ENCODE measurements at regions not wholly inside any gene's neighbourhood (a gene's known extent, or its start where the extent isn't known, plus 50 kb on each side); places are given as distances from the start of the nearest gene placed in this dataset.

GRCh38 chr21:27837936-27838335, 871.0 kb upstream of the ADAMTS5 start:
- no peaks in the 10 kb centered on the region for H3K4me1 ChIP-seq
- Mint-ChIP-seq H3K4me1 (ENCODE audit: low read depth, unreplicated experiment) (no peaks in the 10 kb centered on the region), H3K27me3 (ENCODE audit: insufficient read depth, unreplicated experiment) (no peaks in the 10 kb centered on the region), H3K9me3 (ENCODE audit: unreplicated experiment) (peaks cover 9% of the 10 kb centered on the region), H3K27ac (ENCODE audit: unreplicated experiment) (no peak overlapping the region), H3K36me3 (ENCODE audit: insufficient read depth, unreplicated experiment) (no peaks in the 10 kb centered on the region), H3K4me3 (ENCODE audit: unreplicated experiment) (no peak overlapping the region)
- no TSS peak for BruUV-seq (replicated peaks)
- intact Hi-C loops (cut with micrococcal nuclease; ENCODE audit: unreplicated experiment): no loop called here
- H3K36me3 ChIP-seq (ENCODE audit: control insufficient read depth, insufficient read depth, low read length): no peaks in the 10 kb centered on the region
- POLR2A ChIA-PET: no interaction called here
- no peaks in the 10 kb centered on the region for H3K9me3 ChIP-seq
- no peak for TF ChIP-seq CTCF (IDR thresholded peaks at IDR 0.05; ENCODE audit: insufficient read depth in 1 of 2, low read depth in 1 of 2, low read length in 1 of 2, severe bottlenecking in 1 of 2, unreplicated experiment in 1 of 2)
- no peaks in the 10 kb centered on the region for H3K27me3 ChIP-seq (replicated peaks; ENCODE audit: control insufficient read depth, insufficient read depth, low read length)
- DNase-seq: no peak
- H3K4me3 ChIP-seq (ENCODE audit: low read depth, low read length): no peak overlapping the region
- CTCF ChIA-PET: no interaction called here

DNA sequence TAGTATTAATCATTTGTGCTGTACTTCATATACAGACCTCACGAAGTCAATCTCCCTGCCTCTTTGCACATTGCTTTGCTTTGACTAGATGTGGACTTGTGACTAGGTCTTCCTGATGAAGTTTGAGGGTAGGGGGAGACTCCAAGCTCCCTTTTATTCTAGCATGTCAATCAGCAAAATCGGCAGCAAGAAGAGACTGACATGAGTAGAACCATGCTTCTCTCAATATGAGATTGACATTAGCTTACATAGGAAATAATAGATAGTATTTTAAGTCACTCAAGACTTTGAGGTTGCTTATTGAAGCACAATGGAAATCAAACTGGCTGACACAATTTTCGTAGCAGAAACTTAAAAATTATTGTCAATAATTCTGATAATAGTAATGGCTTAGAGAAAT, 866.4 kb upstream of the ADAMTS5 start:
- Histone ChIP-seq H3K27me3 (replicated peaks; ENCODE audit: control insufficient read depth, insufficient read depth, low read length) (no peaks in the 10 kb centered on the region), H3K4me1 (peaks cover 9% of the 10 kb centered on the region; the same call in 1 of the 2 replicates), H3K9me3 (no peaks in the 10 kb centered on the region), H3K36me3 (ENCODE audit: control insufficient read depth, insufficient read depth, low read length) (no peaks in the 10 kb centered on the region), H3K4me3 (ENCODE audit: low read depth, low read length) (no peak overlapping the region)
- Mint-ChIP-seq H3K27ac (ENCODE audit: unreplicated experiment) (no peak overlapping the region), H3K36me3 (ENCODE audit: insufficient read depth, unreplicated experiment) (no peaks in the 10 kb centered on the region), H3K4me1 (ENCODE audit: low read depth, unreplicated experiment) (no peaks in the 10 kb centered on the region), H3K27me3 (ENCODE audit: insufficient read depth, unreplicated experiment) (no peaks in the 10 kb centered on the region), H3K4me3 (ENCODE audit: unreplicated experiment) (no peak overlapping the region), H3K9me3 (ENCODE audit: unreplicated experiment) (peaks cover 9% of the 10 kb centered on the region)
- CTCF ChIA-PET: no interaction called here
- TF ChIP-seq CTCF (IDR thresholded peaks at IDR 0.05; ENCODE audit: insufficient read depth in 1 of 2, low read depth in 1 of 2, low read length in 1 of 2, severe bottlenecking in 1 of 2, unreplicated experiment in 1 of 2): no peak
- POLR2A ChIA-PET: no interaction called here
- intact Hi-C loops (cut with micrococcal nuclease; ENCODE audit: unreplicated experiment): no loop called here
- no peak for DNase-seq
- no TSS peak for BruUV-seq (replicated peaks)

DNA sequence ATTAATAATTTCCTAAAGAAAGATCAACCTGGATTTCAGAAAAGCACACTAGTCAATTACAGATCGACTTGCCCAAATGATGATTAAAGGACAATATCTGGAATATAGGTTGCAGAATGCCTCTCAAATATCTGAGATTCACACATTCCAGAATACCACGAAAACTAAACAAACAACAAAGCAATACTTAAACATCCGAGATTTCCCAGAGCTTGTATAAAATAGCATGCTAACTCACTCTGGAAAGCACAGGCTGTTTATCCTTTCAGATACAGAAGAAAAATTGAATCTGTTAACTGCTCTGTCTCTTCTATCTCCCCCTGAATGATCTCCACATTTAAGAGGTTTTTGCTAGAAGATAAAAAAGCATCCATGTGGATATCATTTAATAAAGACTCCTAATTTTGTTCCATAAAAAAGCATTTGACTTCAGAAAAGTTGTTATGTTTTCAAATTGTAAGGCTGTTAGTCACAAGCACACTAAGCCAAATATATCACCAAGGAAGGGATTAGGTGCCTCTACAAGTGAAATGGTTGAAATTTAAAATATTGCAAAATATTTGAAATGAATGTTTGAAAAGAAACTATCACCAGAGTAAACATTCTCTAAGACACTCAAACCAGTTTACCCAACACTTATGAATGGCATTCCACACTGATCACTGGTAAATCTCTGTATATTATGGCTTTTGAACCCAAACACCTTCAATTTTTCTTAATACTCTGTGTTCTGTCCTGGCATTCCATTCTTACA, 865.1 kb upstream of the ADAMTS5 start:
- peaks cover 9% of the 10 kb centered on the region; the same call in 1 of the 2 replicates for H3K4me1 ChIP-seq
- no TSS peak for BruUV-seq (replicated peaks)
- Mint-ChIP-seq H3K4me1 (ENCODE audit: low read depth, unreplicated experiment) (no peaks in the 10 kb centered on the region), H3K4me3 (ENCODE audit: unreplicated experiment) (no peak overlapping the region), H3K36me3 (ENCODE audit: insufficient read depth, unreplicated experiment) (no peaks in the 10 kb centered on the region), H3K27ac (ENCODE audit: unreplicated experiment) (no peak overlapping the region), H3K27me3 (ENCODE audit: insufficient read depth, unreplicated experiment) (no peaks in the 10 kb centered on the region), H3K9me3 (ENCODE audit: unreplicated experiment) (peaks cover 9% of the 10 kb centered on the region)
- no peaks in the 10 kb centered on the region for H3K9me3 ChIP-seq
- POLR2A ChIA-PET: no interaction called here
- DNase-seq: no peak
- no peaks in the 10 kb centered on the region for H3K36me3 ChIP-seq (ENCODE audit: control insufficient read depth, insufficient read depth, low read length)
- intact Hi-C loops (cut with micrococcal nuclease; ENCODE audit: unreplicated experiment): no loop called here
- no peak for TF ChIP-seq CTCF (IDR thresholded peaks at IDR 0.05; ENCODE audit: insufficient read depth in 1 of 2, low read depth in 1 of 2, low read length in 1 of 2, severe bottlenecking in 1 of 2, unreplicated experiment in 1 of 2)
- CTCF ChIA-PET: no interaction called here
- no peak overlapping the region for H3K4me3 ChIP-seq (ENCODE audit: low read depth, low read length)
- H3K27me3 ChIP-seq (replicated peaks; ENCODE audit: control insufficient read depth, insufficient read depth, low read length): no peaks in the 10 kb centered on the region

Measured in Caco-2 (cell line).